AG04449 (cell line): ENCODE measurements at regions not wholly inside any gene's neighbourhood (a gene's known extent, or its start where the extent isn't known, plus 50 kb on each side); places are given as distances from the start of the nearest gene placed in this dataset.

Source experiments
- CTCF ChIA-PET: fragments of 350-600 bp; formaldehyde crosslinking; extraction: SDS; loops from one replicate; lab custom pipeline; 2021; ENCODE audit warnings: antibody characterized with exemption; lab: Yijun Ruan, JAX
- POLR2A ChIA-PET: fragments of 400-600, 350-600 bp; formaldehyde crosslinking; extraction: SDS; loops from one replicate; lab custom pipeline; 2020; ENCODE audit warnings: antibody characterized with exemption, inconsistent platforms; lab: Yijun Ruan, JAX
- DNase-seq: peaks from one replicate; pipeline ENCODE4 v3.0.0-alpha.2; 2010; ENCODE audit warnings: low read depth, low spot score
- H3K4me3 ChIP-seq: 2 replicates; pipeline ENCODE4 v1.5.1; 2011; ENCODE audit warnings: low read depth, mild to moderate bottlenecking, control low read depth, low read length
- CTCF ChIP-seq: IDR thresholded peaks from one replicate; pipeline ENCODE4 v1.5.1; 2011; ENCODE audit warnings: mild to moderate bottlenecking, moderate library complexity, low read length, control low read depth, inconsistent platforms; ENCODE audit not compliant: insufficient read depth; ENCODE audit errors: missing control alignments

GRCh38 chr20:53891306-53891894 lies 179.0 kb downstream of the BCAS1 start:
- CTCF ChIA-PET: interaction anchor here (0.9 to 1.6 kb wide), 3 partner anchors 13 to 26 kb away, joined by 3 to 4 read pairs (median 3); no protein-coding TSS in a partner anchor
- POLR2A ChIA-PET: interaction anchor here (1.2 to 1.5 kb wide), 3 partner anchors 9 to 152 kb away, joined by 4 to 5 read pairs (median 5); no protein-coding TSS in a partner anchor
- no peak overlapping the region for H3K4me3 ChIP-seq
- DNase-seq: no peak
- TF ChIP-seq CTCF: no peak

- POLR2A ChIA-PET: interaction anchor here (1.2 to 1.5 kb wide), 2 partner anchors 10 to 152 kb away, joined by 5 read pairs; no protein-coding TSS in a partner anchor
- TF ChIP-seq CTCF: no peak
- CTCF ChIA-PET: interaction anchor here (1.2 to 1.6 kb wide), 2 partner anchors 20 to 27 kb away, joined by 3 to 4 read pairs; no protein-coding TSS in a partner anchor
- H3K4me3 ChIP-seq: no peak overlapping the region
- no peak for DNase-seq
Measured at GRCh38 chr20:53890443-53891305, 179.7 kb downstream of the BCAS1 start.

- CTCF ChIA-PET: no interaction called here
- TF ChIP-seq CTCF: no peak
- no peak overlapping the region for H3K4me3 ChIP-seq
- no peak for DNase-seq
- POLR2A ChIA-PET: no interaction called here
Measured at GRCh38 chr20:53889411-53890148, 180.8 kb downstream of the BCAS1 start.

GRCh38 chr20:53888951-53889350 lies 181.4 kb downstream of the BCAS1 start:
- DNase-seq: no peak
- ChIA-PET CTCF (no interaction called here), POLR2A (no interaction called here)
- no peak overlapping the region for H3K4me3 ChIP-seq
- TF ChIP-seq CTCF: no peak

- H3K4me3 ChIP-seq: no peak overlapping the region
- ChIA-PET POLR2A (no interaction called here), CTCF (no interaction called here)
- no peak for DNase-seq
- TF ChIP-seq CTCF: no peak
Measured at GRCh38 chr20:53888510-53888909, 181.9 kb downstream of the BCAS1 start.
